ENCODE measurements at regions not wholly inside any gene's neighbourhood (a gene's known extent, or its start where the extent isn't known, plus 50 kb on each side); places are given as distances from the start of the nearest gene placed in this dataset.

- TF ChIP-seq CTCF (IDR thresholded peaks at IDR 0.05): no peak
- no peak for TF ChIP-seq POLR2A (IDR thresholded peaks at IDR 0.05)
Observed at GRCh38 chr3:59578129-59578528, 528.3 kb upstream of the CFAP20DC start.

Data from sigmoid colon (tissue), 3 donors.